ENCODE measurements at regions not wholly inside any gene's neighbourhood (a gene's known extent, or its start where the extent isn't known, plus 50 kb on each side); places are given as distances from the start of the nearest gene placed in this dataset.

DNA sequence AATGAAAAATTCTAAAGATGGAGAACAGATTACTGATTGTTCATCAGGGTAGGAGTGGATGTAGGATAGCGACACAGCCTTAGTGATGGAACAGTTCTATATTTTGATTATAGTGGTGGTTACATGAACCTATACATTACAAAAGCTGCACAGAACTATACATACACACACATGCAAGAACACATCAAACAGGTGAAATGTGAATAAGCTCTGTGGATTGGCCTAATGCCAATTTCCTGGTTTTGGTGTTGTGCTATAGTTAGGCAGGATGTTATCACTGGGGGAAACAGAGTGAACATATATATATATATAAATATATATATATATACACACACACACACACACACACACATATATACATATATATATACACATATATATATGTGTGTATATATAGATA, 76.4 kb upstream of the PIK3CG start:
- Mint-ChIP-seq H3K4me1 (peaks cover 6 to 12% of the 10 kb centered on the region in 2 experiments), H3K9me3 (0 out of 5 replicates have a peak, but pooled peaks cover 0 to 3% of the 10 kb centered on the region in 2 experiments), H3K4me3 (no peak overlapping the region), H3K27me3 (ENCODE audit: low read depth) (no peaks in the 10 kb centered on the region; the same call in 1 of the 2 replicates), H3K27ac (no peak overlapping the region), H3K36me3 (ENCODE audit: insufficient read depth in 1 of 3, low read depth in 3 of 3) (no peaks in the 10 kb centered on the region)
- TF ChIP-seq, protein P1, sequence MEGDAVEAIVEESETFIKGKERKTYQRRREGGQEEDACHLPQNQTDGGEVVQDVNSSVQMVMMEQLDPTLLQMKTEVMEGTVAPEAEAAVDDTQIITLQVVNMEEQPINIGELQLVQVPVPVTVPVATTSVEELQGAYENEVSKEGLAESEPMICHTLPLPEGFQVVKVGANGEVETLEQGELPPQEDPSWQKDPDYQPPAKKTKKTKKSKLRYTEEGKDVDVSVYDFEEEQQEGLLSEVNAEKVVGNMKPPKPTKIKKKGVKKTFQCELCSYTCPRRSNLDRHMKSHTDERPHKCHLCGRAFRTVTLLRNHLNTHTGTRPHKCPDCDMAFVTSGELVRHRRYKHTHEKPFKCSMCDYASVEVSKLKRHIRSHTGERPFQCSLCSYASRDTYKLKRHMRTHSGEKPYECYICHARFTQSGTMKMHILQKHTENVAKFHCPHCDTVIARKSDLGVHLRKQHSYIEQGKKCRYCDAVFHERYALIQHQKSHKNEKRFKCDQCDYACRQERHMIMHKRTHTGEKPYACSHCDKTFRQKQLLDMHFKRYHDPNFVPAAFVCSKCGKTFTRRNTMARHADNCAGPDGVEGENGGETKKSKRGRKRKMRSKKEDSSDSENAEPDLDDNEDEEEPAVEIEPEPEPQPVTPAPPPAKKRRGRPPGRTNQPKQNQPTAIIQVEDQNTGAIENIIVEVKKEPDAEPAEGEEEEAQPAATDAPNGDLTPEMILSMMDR (conservative IDR thresholded peaks at IDR 0.05): no peak
- H3K4me1 ChIP-seq (ENCODE audit: insufficient read depth, low read length): no peaks in the 10 kb centered on the region
- H2BK12ac ChIP-seq (ENCODE audit: insufficient read length, low read depth, low read length): no peak overlapping the region
- no peak overlapping the region for H2BK5ac ChIP-seq (ENCODE audit: insufficient read length, low read length)
- H3K18ac ChIP-seq (ENCODE audit: insufficient read length, low read depth, low read length): no peak overlapping the region
- no CpG with 5 or more reads among the region's 1 CpG for WGBS (ENCODE audit: extremely low coverage, insufficient read length, low lambda C conversion rate)
- H4K8ac ChIP-seq (replicated peaks; ENCODE audit: insufficient read length, low read depth, low read length): no peak overlapping the region
- DNase-seq: no peak
- H4K5ac ChIP-seq (ENCODE audit: insufficient read length, low read depth, low read length): no peak overlapping the region
- H3K4me2 ChIP-seq (ENCODE audit: insufficient read depth, insufficient read length, low read length): no peak overlapping the region
- no peaks in the 10 kb centered on the region for H4K20me1 ChIP-seq (ENCODE audit: control insufficient read depth, insufficient read depth, insufficient read length)
- no peak overlapping the region for H3T11ph ChIP-seq (ENCODE audit: low read length)
- no peak overlapping the region for H2BK20ac ChIP-seq (ENCODE audit: low read depth, low read length, poor library complexity, severe bottlenecking)
- no peak overlapping the region for H2AFZ ChIP-seq (ENCODE audit: low read length)
- no peaks in the 10 kb centered on the region for H3K23me2 ChIP-seq (ENCODE audit: insufficient read length, low read depth, low read length, poor library complexity, severe bottlenecking)
- no peaks in the 10 kb centered on the region for H3K79me2 ChIP-seq (ENCODE audit: insufficient read depth, low read length)
- H3K56ac ChIP-seq (ENCODE audit: insufficient read length, low read depth, low read length): no peak overlapping the region
- no peak overlapping the region for H3K9ac ChIP-seq (ENCODE audit: extremely low read depth, insufficient read length, low read length)
- no peak overlapping the region for H3K27ac ChIP-seq (ENCODE audit: insufficient read length, low read depth, low read length)
- H2BK15ac ChIP-seq (ENCODE audit: low read depth, low read length): no peak overlapping the region
- H3K14ac ChIP-seq (ENCODE audit: insufficient read depth, low read length): no peak overlapping the region
- no peak overlapping the region for H4K91ac ChIP-seq (ENCODE audit: insufficient read length, low read depth, low read length)
- H2BK120ac ChIP-seq (ENCODE audit: low read depth, low read length, poor library complexity, severe bottlenecking): no peak overlapping the region
- H3K79me1 ChIP-seq (ENCODE audit: insufficient read depth, low read depth, low read length, poor library complexity, severe bottlenecking): no peaks in the 10 kb centered on the region
- no peak overlapping the region for H2AK5ac ChIP-seq (ENCODE audit: insufficient read length, low read length)
- H3K23ac ChIP-seq (ENCODE audit: insufficient read length, low read depth, low read length): no peak overlapping the region
- no peaks in the 10 kb centered on the region for H3K27me3 ChIP-seq (ENCODE audit: insufficient read depth, low read length)
- no peak overlapping the region for H3K4ac ChIP-seq (ENCODE audit: low read depth, low read length)
- no peaks in the 10 kb centered on the region for H3K9me3 ChIP-seq (ENCODE audit: control insufficient read depth, low read depth, low read length)
